ENCODE measurements at regions not wholly inside any gene's neighbourhood (a gene's known extent, or its start where the extent isn't known, plus 50 kb on each side); places are given as distances from the start of the nearest gene placed in this dataset.

DNA sequence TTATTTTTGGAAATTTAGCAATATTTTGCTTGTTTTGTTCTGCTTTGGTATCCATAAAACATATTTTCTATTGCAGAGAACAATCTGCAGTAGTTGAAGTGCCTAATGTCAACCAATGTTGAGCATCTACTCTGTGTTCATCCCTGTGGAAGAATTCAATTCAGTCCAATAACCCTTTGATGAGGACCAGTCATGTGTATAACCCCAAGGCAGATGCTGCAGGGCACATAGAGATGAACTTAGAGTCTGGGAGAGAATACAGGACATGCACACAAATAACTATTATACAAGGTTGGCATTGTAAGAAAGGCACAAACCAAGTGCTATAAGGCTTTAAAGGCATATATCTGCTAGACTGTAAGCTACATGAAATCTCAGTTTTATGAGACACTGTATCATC lies 304.7 kb downstream of the LRIG3 start:
- Histone ChIP-seq H3K36me3 (ENCODE audit: control insufficient read depth in 4 of 4, insufficient read depth in 4 of 4, low read length in 4 of 4) (no peaks in the 10 kb centered on the region), H3K4me3 (no peak overlapping the region), H3K27me3 (ENCODE audit: control insufficient read depth in 3 of 3, insufficient read depth in 3 of 3, low read length in 2 of 3) (peaks cover 0 to 2% (median 2%) of the 10 kb centered on the region in 3 donors), H3K9me3 (ENCODE audit: control insufficient read depth in 4 of 4, insufficient read depth in 3 of 4, low read length in 3 of 4) (no peaks in the 10 kb centered on the region), H3K9ac (ENCODE audit: insufficient read depth in 1 of 2, low read length in 2 of 2) (no peak overlapping the region), H3K4me1 (ENCODE audit: control insufficient read depth in 5 of 5, insufficient read depth in 5 of 5, low read length in 5 of 5) (no peaks in the 10 kb centered on the region), H3K27ac (ENCODE audit: low read depth in 1 of 2, low read length in 1 of 2) (no peak overlapping the region)
- DNase-seq (no peak), ATAC-seq (ENCODE audit: insufficient read depth, low FRiP score) (no peak)
- no peak for TF ChIP-seq CTCF (IDR thresholded peaks at IDR 0.05; ENCODE audit: control extremely low read depth, extremely low read depth)

DNA sequence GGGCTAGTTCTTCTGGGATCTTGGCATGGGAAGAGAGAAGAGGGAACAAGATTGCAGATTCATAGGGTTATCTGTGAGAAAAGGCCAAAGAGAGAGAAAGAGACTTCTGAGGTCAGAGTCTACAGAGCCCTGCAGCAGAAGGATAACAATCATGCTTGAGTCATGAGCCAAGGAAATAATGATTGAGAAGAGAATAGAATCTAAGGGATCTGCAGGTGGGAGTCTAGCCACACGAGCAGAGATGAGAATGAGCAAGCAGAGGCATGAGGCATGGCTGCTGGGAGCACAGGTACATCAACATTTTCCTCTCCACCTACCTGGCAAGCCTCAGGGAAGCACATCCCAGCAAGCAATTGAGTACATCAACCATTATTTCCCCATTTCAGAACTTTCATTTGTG lies 303.7 kb downstream of the LRIG3 start:
- peaks cover 0 to 3% (median 0%) of the 10 kb centered on the region in 4 donors for H3K9me3 ChIP-seq (ENCODE audit: control insufficient read depth in 4 of 4, insufficient read depth in 3 of 4, low read length in 3 of 4)
- no peaks in the 10 kb centered on the region for H3K4me1 ChIP-seq (ENCODE audit: control insufficient read depth in 5 of 5, insufficient read depth in 5 of 5, low read length in 5 of 5)
- TF ChIP-seq CTCF (IDR thresholded peaks at IDR 0.05; ENCODE audit: control extremely low read depth, extremely low read depth): no peak
- ATAC-seq (ENCODE audit: insufficient read depth, low FRiP score) (no peak), DNase-seq (no peak)
- no peak overlapping the region for H3K27ac ChIP-seq (ENCODE audit: low read depth in 1 of 2, low read length in 1 of 2)
- no peak overlapping the region for H3K4me3 ChIP-seq
- H3K36me3 ChIP-seq (ENCODE audit: control insufficient read depth in 4 of 4, insufficient read depth in 4 of 4, low read length in 4 of 4): no peaks in the 10 kb centered on the region
- H3K9ac ChIP-seq (ENCODE audit: insufficient read depth in 1 of 2, low read length in 2 of 2): no peak overlapping the region
- H3K27me3 ChIP-seq (ENCODE audit: control insufficient read depth in 3 of 3, insufficient read depth in 3 of 3, low read length in 2 of 3): peaks cover 0 to 2% (median 0%) of the 10 kb centered on the region in 3 donors
- 35 to 69% methylated on average over 1 of the region's 1 CpG for WGBS, 2 donors

- Histone ChIP-seq H3K27me3 (ENCODE audit: control insufficient read depth in 3 of 3, insufficient read depth in 3 of 3, low read length in 2 of 3) (peaks cover 0 to 2% (median 0%) of the 10 kb centered on the region in 3 donors), H3K27ac (ENCODE audit: low read depth in 1 of 2, low read length in 1 of 2) (no peak overlapping the region), H3K4me1 (ENCODE audit: control insufficient read depth in 5 of 5, insufficient read depth in 5 of 5, low read length in 5 of 5) (no peaks in the 10 kb centered on the region), H3K4me3 (no peak overlapping the region), H3K9me3 (ENCODE audit: control insufficient read depth in 4 of 4, insufficient read depth in 3 of 4, low read length in 3 of 4) (peaks cover 0 to 3% (median 1%) of the 10 kb centered on the region in 4 donors), H3K9ac (ENCODE audit: insufficient read depth in 1 of 2, low read length in 2 of 2) (no peak overlapping the region), H3K36me3 (ENCODE audit: control insufficient read depth in 4 of 4, insufficient read depth in 4 of 4, low read length in 4 of 4) (no peaks in the 10 kb centered on the region)
- TF ChIP-seq CTCF (IDR thresholded peaks at IDR 0.05; ENCODE audit: control extremely low read depth, extremely low read depth): no peak
- 83 to 97% methylated on average over 5 of the region's 5 CpGs for WGBS, 2 donors
- DNase-seq (no peak), ATAC-seq (ENCODE audit: insufficient read depth, low FRiP score) (no peak)
Observed at GRCh38 chr12:58621126-58621525, 299.2 kb downstream of the LRIG3 start.

GRCh38 chr12:58629376-58629775 lies 290.9 kb downstream of the LRIG3 start:
- ATAC-seq (ENCODE audit: insufficient read depth, low FRiP score) (no peak), DNase-seq (no peak)
- Histone ChIP-seq H3K4me3 (no peak overlapping the region), H3K4me1 (ENCODE audit: control insufficient read depth in 5 of 5, insufficient read depth in 5 of 5, low read length in 5 of 5) (no peaks in the 10 kb centered on the region), H3K9ac (ENCODE audit: insufficient read depth in 1 of 2, low read length in 2 of 2) (no peak overlapping the region), H3K27ac (ENCODE audit: low read depth in 1 of 2, low read length in 1 of 2) (no peak overlapping the region), H3K9me3 (ENCODE audit: control insufficient read depth in 4 of 4, insufficient read depth in 3 of 4, low read length in 3 of 4) (peaks cover 0 to 5% (median 2%) of the 10 kb centered on the region in 4 donors), H3K36me3 (ENCODE audit: control insufficient read depth in 4 of 4, insufficient read depth in 4 of 4, low read length in 4 of 4) (no peaks in the 10 kb centered on the region), H3K27me3 (ENCODE audit: control insufficient read depth in 3 of 3, insufficient read depth in 3 of 3, low read length in 2 of 3) (no peaks in the 10 kb centered on the region)
- no peak for TF ChIP-seq CTCF (IDR thresholded peaks at IDR 0.05; ENCODE audit: control extremely low read depth, extremely low read depth)
- WGBS, 2 donors: 79 to 83% methylated on average over 1 of the region's 1 CpG

All from lung (tissue), 11 donors.